GM19239 (cell line): ENCODE measurements at regions not wholly inside any gene's neighbourhood (a gene's known extent, or its start where the extent isn't known, plus 50 kb on each side); places are given as distances from the start of the nearest gene placed in this dataset.
"Not testable (repeated sequence)": the region's sequence is repeated elsewhere in the genome, so short reads cannot be mapped to it uniquely, and the experiment has no call there.

Experiments
- DNase-seq: peaks from one replicate; pipeline ENCODE4 v3.0.0; 2011; ENCODE audit warnings: low spot score; ENCODE audit not compliant: insufficient read length
- FAIRE-seq: peaks from 2 replicates; lab custom pipeline; 2011; peaks lifted over from hg19 to GRCh38; lab: Jason Lieb, UNC

GRCh38 chr3:181362378-181362777, 349.3 kb upstream of the SOX2 start:
- DNase-seq = no peak
- no peak for FAIRE-seq

DNA sequence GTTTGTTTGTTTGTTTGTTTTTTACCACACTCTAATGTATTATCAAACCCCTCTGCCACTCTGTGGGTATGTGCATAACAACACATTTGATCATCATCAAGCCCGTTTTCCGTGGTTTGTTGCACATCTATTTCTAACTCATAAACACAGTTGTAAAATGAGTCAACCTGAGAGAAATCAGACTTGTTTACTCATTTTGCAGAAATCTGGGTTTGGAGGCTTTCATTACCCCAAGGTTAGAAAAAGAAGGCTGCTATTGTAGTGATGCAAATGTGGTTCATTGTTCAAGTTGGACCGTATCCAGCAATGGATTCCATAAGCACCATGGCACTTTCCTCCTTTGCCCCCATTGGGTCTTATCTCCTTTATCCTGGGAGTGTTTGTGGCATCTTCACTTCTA, 353.2 kb upstream of the SOX2 start:
- no peak for FAIRE-seq
- DNase-seq = no peak

DNA sequence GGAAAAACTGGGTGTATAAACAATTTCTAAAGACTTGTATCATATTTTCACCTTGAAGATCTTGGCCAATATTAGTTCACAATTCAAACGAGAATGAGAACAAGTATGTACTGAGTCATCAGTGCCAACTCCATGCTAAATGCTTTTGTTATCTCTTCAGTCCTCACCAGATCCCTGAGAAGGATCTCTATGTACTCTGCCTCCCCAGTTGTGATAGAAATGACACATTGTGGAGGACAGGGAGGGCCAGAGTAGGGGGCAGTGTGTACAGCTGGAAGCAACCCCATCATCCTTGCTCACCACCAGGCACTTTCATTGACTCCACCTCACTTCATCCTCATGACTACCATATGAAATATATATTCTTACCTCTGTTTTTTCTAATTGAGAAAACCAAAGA, 353.7 kb upstream of the SOX2 start:
- FAIRE-seq = no peak
- no peak for DNase-seq

DNA sequence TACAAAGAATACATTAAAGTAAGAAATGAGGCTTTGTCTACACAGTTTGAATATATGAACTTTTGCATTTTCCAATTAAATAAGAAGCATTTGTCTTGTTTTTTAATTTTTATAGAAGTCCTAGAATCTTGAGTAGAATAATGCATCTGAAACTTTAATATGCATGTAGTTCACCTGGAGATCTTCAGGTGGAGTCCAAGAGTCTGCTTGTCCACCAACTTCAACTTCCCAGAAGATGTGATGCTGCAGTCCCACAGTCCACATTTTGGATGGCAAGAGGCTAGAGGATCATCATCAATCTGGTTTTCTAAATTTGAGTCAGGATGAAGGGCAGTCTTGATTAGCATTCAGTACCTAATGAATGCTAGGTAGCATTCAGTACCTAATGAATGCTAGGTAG, 357.6 kb upstream of the SOX2 start:
- no peak for FAIRE-seq
- no peak for DNase-seq

DNA sequence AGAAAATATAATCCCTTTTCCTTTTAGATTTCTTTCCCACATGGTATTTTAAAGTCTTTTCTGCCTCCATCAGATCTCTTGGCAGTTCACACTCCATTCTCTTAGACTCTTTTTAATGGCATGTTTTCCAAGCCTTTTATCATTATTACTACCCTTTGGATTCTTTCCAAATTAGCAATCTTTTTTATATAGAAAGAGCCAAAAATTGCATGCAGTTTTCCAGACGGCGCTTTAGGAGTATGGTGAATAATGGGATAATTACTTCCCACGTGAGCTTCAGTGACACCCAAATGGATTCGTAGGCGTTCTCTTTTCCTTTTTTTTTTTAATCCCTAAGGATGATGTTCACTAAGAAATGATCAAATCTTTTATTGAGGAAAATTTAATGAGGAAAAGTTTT, 354.8 kb upstream of the DNAJC19 start:
- DNase-seq (no peak), FAIRE-seq (no peak)

DNA sequence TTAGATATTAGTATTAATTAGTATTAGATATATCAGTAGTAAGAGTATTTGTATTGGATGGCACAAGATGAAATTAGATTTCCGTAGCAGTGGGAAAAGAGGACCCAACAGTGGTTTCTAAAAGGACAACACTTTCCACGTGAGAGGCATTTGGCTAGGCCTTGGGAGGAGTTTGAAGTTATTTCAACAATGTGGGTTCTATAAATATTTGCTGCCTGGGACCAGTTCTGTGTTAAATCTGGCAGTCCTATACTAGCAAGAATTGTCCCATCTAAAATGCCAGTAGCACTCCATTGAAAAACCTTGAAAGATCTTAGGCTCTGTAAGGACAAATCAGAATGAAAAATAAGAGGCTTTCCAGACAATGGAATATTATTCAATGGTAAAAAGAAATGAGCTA, 347.1 kb upstream of the DNAJC19 start:
- FAIRE-seq = no peak
- no peak for DNase-seq

- no peak for DNase-seq
- no peak for FAIRE-seq
Observed at GRCh38 chr3:181333394-181333793, 343.9 kb upstream of the DNAJC19 start.

- no peak for DNase-seq
- no peak for FAIRE-seq
Observed at GRCh38 chr3:181330821-181331563, 341.5 kb upstream of the DNAJC19 start.

GRCh38 chr3:181330257-181330656, 340.7 kb upstream of the DNAJC19 start:
- FAIRE-seq (no peak), DNase-seq (no peak)

DNA sequence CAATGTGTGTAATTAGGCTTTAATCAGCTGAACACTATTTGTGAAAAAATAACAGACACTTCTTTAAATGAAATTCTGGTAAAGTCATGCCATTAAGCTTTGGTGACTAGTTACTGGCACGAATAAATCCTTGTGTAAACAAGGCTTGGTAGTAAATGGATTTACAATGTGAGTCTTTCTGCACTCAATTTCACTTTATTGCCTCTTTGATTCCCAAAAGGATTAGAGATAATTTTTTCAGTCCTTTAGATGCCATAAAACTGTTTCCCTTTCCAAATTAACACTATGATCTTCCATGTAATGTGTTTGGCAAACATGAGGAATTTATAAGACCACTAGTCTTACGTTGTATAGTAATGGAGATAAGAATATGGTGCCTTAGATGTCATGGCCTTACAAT, 339.5 kb upstream of the DNAJC19 start:
- FAIRE-seq = no peak
- no peak for DNase-seq

GRCh38 chr3:181328346-181328745, 338.8 kb upstream of the DNAJC19 start:
- FAIRE-seq = no peak
- DNase-seq = no peak

GRCh38 chr3:181327349-181327748, 337.8 kb upstream of the DNAJC19 start:
- FAIRE-seq (no peak), DNase-seq (no peak)

- DNase-seq (peak; percentile 4), FAIRE-seq (peak; percentile 84)
Observed at GRCh38 chr3:181326637-181327223, 337.2 kb upstream of the DNAJC19 start.

DNA sequence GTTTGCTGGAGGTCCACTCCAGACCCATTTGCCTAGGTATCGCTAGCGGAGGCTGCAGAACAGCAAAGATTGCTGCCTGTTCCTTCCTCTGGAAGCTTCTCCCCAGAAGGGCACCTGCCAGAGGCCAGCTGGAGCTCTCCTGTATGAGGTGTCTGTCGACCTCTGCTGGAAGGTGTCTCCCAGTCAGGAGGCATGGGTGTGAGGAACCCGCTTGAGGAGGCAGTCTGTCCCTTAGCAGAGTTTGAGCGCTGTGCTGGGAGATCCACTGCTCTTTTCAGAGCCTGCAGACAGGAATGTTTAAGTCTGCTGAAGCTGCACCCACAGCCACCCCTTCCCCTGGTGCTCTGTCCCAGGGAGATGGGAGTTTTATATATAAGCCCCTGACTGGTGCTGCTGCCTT, 335.0 kb upstream of the DNAJC19 start:
- not testable (repeated sequence) for FAIRE-seq

GRCh38 chr3:181318321-181318720, 328.8 kb upstream of the DNAJC19 start:
- DNase-seq (no peak), FAIRE-seq (no peak)

More for the DNA sequence above, 335.0 kb upstream of the DNAJC19 start:
- DNase-seq = not testable (repeated sequence)

- FAIRE-seq = no peak
- DNase-seq = no peak
Observed at GRCh38 chr3:181317508-181317907, 328.0 kb upstream of the DNAJC19 start.

DNA sequence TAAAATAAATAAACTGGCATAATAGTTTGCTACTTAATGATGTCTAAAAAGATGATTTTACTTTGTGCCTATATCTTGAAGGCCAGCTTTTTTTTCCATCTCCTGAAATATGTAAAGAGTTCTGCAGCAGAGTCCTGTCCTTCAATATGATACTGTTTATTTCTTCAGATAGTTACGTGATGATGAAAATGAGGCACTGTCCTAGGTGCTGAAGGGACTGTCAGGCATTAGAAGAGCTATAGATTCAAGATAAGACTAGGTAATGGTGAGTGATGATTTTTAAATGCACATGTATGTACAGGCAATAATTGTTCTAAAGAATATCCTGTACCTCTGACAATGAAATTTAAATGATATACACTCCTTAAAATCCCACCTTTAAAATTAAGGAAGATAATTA, 326.9 kb upstream of the DNAJC19 start:
- FAIRE-seq (no peak), DNase-seq (no peak)

DNA sequence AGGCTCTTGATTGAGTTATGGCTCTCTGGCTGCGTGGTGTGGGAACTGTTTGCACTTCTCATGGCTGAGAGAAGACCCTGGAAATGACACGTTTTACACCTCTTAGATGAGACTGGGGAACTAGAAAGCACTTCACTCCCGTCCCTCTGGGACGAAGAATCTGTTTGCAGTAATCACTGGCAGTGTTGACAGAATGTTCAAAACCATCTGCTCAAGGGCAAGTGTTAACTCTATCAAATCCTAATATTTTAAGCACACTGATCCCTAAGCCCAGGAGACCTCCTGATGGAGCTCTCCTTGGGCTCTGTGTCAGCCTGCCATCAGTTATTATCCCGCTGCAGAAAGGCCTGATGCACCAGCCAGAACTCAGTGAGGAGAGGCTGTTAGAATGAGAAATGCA, 323.8 kb upstream of the DNAJC19 start:
- FAIRE-seq (no peak), DNase-seq (no peak)

- no peak for DNase-seq
Observed at GRCh38 chr3:181311186-181311585, 321.6 kb upstream of the DNAJC19 start.

DNA sequence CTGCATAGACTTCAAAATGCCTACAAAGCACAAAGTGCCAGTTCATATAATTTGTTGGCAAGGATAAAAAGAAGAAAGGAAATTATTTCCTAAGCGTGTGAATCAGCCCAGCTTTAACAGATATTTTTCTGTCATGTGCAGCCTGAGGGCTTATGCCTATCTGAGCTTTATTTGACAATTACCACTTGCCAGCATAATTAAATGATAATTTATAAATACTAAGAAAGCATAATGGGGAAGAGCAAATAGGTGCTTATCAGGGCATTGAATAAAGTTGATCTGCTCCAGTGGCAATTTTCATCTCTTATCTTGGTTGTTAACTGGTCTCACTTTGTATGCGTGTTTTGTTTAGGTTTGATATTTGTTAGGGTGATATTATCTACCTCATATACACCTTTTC, 313.4 kb upstream of the DNAJC19 start:
- no peak for FAIRE-seq
- DNase-seq = no peak

More at GRCh38 chr3:181311186-181311585, 321.6 kb upstream of the DNAJC19 start:
- FAIRE-seq = no peak

DNA sequence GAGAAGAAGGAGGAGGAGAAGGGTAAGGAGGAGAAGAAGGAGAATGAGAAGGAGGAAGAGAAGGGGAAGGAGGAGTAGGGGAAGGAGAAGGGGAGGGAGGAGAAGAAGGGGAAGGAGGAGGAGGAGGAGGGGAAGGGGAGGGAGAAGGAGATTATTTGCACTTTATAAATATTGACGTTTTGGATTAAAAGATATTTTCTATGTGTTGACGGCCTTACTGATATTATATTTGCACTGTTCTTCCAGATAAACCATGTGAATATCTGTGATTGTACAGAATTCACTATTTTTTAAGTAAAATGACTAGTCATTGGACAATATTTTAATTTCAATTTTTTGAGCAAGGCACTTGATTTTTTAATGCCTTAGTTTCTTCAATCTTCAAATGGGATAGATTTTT, 310.5 kb upstream of the DNAJC19 start:
- no peak for FAIRE-seq
- DNase-seq = no peak

GRCh38 chr3:181298421-181298820, 308.9 kb upstream of the DNAJC19 start:
- no peak for FAIRE-seq

More at GRCh38 chr3:181298421-181298820, 308.9 kb upstream of the DNAJC19 start:
- no peak for DNase-seq
